ENCODE measurements at regions not wholly inside any gene's neighbourhood (a gene's known extent, or its start where the extent isn't known, plus 50 kb on each side); places are given as distances from the start of the nearest gene placed in this dataset.
"Not testable (repeated sequence)": the region's sequence is repeated elsewhere in the genome, so short reads cannot be mapped to it uniquely, and the experiment has no call there.

DNA sequence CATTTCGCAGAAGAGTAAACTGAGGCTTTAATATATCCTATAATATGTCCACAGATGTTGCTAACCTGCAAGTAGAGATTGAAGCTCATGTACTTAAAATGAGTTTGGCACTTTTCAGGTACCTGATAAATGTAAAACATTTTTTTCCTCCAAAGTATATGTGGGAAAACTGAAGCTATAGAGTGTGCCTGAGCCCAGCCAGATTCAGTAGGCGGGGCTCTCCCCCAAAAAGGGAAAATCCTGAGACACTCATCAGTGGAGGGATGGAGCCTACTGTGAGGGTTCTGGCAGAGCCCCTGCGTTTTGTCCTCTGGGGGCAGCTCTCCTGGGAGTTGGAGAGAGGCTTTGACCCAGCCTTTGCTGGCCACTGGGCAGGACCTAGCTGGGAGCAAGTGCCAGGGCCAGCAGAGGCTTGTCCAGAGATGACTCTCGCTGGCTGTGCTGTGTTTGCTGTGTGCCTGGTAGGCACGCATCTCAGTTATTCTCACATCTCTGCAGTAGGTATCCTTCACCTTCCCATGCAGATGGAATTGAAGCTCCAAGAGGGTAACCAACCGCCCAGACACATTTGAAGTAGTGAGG lies 81.1 kb upstream of the SPRY4 start:
- no peak for DNase-seq (ENCODE audit: low read depth)

DNA sequence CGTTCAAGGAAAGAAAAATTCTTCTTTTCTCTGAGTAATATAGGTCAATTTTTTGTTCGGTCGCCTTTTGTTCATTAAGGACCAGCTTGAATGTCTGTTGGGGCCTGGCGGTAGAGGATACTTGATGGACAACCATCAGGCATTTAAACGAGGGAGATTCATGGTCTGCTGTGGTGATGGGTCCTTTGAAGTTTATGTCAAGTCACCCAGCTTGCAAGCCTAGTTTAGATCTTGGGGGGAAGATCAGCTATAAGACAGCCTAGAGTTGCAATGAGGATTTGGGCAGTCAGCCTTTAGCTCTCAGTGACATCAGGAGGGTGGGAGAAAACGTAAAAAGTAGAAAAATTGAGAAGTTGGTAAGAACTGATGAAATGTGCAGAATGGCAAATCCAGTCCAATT lies 80.2 kb upstream of the SPRY4 start:
- DNase-seq (ENCODE audit: low read depth), result no peak

DNA sequence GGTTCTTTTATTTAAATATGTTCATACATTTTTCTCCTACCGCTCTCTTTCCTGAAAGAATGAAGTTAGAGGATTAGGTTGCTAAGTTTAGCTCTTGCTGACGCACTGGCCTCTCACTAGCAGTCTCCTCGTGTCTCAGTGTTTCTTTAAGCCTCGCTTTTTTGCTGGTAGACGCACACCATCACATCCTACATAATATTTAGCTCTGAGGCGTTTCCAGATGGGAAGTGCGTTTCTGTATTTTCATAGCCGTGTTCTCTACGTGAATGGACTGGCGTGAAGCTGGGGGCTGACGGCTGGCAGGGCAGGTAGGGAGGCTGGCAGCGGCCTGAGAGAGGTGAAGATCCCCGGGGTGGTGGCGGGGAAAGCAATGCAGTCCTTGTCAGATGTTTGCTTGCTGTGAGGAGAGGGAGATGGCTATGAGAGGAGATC lies 79.2 kb upstream of the SPRY4 start:
- no peak for DNase-seq (ENCODE audit: low read depth)

GRCh38 chr5:142403583-142403982 lies 78.8 kb upstream of the SPRY4 start:
- DNase-seq (ENCODE audit: low read depth), result no peak

DNA sequence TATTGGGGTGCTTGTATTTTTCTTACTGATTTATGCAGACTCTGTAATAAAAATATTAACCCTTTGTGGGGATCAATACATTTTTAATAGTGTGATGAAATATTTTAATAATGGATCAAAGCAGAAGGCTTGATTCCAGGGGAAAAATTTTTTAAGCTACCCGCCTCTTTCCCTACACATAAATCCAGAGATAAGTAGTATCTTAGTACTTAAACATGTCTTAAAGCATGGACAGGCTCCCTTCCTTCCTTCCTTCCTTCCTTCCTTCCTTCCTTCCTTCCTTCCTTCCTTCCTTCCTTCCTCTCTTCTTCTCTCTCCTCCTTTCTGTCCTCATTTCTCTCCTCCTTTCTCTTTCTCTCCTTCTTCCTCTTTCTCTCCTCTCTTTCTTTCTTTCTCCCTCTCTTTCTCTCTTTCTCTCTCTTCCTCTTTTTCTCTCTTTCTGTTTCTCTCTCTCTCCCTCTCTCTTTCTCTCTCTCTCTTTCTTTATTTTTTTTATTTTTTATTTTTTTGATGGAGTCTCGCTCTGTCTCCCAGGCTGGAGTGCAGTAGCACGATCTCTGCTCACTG lies 78.0 kb upstream of the SPRY4 start:
- DNase-seq (ENCODE audit: low read depth), result no peak

DNA sequence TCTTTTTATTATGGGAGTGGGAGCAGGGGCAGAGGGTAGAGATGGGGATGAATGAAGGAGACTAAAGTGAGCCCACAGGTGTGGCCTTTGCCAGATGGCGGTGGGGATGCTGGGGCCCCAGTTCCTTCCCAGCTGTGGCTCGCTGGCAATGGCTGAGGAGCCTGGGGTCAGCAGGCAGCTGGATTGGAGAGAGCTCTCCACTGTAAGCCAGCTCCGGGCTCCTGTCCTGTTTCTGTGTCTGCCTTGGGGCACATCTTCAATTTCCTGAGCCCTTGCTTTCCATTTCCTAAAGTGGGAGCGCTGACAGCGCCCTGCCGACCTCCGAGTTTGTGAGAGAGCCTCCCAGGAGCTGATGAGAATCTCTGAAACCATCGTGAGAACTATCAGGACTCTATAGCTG lies 75.6 kb upstream of the SPRY4 start:
- no peak for DNase-seq (ENCODE audit: low read depth)

DNA sequence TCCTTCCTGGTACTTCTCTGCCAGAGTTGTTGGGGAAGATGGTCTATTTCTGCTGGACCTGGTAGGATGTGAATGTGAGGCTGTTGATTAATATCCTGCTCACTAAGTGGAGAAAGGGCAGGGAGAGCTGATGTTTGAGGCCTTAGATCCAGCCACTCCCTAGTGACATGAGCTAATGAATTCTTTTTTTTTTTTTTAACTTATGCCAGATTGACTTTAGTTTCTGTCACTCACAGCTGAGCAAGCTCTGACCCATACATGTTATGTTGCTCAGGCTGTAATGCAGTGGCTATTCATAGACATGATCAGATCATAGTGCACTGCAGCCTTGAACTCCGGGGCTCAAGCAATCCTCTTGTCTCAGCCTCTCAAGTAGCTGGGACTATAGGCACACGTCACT lies 75.1 kb upstream of the SPRY4 start:
- DNase-seq (ENCODE audit: low read depth), result no peak

DNA sequence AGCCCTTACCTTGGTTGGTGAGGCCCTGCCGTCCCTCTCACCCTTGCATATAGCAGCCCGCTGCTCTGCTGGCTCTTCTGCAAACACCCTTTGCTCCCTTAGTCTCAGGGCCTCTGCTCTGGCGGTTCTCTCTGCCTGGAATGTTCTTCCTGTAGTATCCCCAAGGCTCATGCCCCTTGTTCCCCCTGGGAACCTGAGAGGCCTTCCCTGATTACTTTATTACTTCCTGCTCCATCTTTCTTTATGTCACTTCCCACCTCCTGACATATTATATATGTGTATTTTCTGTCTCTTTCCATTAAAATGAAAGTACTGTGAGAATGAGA lies 73.9 kb upstream of the SPRY4 start:
- DNase-seq (ENCODE audit: low read depth), result no peak

GRCh38 chr5:142398011-142398729 lies 73.3 kb upstream of the SPRY4 start:
- not testable (repeated sequence) for DNase-seq (ENCODE audit: low read depth)

- no peak for DNase-seq (ENCODE audit: low read depth)
These were observed 72.4 kb upstream of the SPRY4 start for GRCh38 chr5:142397178-142397577.

- DNase-seq (ENCODE audit: low read depth), result no peak
These were observed 71.7 kb upstream of the SPRY4 start for GRCh38 chr5:142396436-142397038.

DNA sequence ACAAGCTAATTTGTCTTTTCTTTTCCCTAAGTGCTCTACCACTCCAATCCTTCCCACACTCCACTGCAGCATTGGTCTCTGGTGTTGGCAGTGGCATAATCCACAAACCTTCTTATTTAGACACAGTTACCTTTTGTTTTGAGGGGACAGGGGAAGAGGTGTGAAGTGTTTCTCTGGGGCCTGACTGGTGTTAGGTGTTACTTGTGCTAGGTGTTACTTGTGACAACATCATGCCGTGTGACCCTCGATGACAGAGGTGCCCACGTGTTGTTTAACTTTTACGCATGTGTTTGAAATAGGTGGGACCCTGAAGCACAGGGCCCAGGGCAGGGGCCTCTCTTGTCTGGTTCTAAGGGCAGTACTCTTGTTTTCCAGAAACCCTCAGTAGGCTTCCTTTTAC lies 70.5 kb upstream of the SPRY4 start:
- DNase-seq (ENCODE audit: low read depth), result no peak

DNA sequence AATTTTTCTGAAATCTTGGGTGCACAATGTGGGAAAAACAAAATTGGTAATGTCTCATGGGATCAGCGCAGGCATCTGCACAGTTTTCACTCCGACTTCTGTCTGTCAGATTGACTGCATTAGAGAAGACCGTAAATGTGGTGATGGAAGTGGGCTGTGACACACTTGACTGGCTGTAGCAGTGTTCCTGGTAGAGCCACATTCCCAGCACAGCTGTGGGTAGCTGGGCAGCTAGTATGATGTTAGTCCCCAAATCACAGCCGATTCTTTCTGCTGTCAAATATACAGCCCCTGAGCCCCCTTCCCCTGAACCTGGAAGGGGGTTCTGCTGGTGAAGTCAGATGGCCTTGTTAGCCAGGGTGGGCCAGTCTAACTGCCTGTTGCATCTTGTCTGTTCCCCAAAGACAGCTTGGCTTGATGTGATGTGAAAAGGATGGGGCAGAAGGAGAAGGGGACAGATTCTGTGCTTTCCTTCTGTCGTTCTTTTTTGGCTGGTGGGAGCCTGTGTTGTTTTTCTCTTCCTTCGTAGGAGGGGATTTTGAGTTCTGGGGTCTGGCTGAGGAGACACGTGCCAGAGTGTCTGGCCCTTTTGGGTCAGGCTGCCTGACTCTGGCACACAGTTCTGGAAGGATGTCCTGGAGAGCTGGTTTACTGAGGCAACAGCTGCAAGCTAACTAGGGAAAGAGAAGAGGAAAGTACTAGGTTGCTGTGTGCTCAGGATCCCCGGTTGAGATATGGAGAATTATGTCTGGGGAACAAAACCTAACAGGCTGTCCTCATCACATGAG lies 66.4 kb upstream of the SPRY4 start:
- DNase-seq (ENCODE audit: low read depth), result no peak

DNA sequence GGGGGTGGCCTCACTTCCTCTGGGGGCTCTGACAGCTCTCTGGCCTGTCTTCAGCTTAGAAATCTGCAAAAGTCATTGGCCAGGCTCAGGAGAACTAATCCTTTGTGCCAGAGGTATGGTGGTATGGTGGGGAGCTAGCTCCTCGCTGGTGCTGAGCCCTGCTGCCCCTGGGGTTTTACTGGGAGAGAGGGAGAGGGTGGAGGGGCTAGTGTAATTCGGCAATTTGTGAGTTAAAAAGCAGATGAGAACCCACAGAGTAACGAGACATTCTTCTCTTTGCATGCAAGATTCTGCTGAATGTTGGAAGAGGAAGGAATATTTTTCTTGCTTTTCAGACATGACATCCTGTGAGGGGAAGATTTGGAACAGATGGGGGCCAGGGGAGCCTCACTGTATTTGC lies 65.5 kb upstream of the SPRY4 start:
- no peak for DNase-seq (ENCODE audit: low read depth)

- DNase-seq (ENCODE audit: low read depth), result no peak
These were observed 63.9 kb upstream of the SPRY4 start for GRCh38 chr5:142388696-142389095.

DNA sequence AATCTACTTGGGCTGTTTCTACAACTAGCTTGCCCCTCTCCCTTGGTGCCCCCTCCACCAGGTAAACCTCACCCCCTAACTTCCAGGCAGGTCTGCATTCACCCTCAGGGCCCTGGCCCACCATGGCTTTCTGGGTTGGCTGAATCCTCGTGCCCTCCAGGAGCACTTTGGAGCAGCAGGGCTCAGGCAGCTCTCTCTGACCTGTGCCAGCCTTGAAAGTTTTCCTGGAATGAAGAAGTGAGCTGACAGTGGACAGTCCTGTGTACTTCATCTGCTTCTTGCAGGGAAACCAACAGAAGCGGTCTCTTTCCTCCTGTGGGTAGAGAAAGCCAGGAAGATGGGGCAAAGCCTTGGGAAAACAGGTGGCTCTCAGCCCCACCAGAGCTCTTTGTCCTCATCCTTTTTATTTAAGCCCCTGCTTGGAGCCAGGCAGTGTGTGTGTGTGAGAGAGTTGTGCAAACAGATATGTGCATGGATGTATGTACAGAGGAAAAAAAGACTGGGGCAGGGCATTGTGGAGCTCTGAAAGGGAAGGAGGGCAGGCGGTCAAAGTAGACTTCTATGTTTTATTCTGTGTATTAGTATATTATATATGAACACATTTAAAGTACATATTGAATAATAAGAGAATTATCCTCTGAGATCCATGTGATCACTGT lies 62.3 kb upstream of the SPRY4 start:
- DNase-seq (ENCODE audit: low read depth), result no peak

GRCh38 chr5:142386137-142387023 lies 61.6 kb upstream of the SPRY4 start:
- DNase-seq (ENCODE audit: low read depth), result no peak

DNA sequence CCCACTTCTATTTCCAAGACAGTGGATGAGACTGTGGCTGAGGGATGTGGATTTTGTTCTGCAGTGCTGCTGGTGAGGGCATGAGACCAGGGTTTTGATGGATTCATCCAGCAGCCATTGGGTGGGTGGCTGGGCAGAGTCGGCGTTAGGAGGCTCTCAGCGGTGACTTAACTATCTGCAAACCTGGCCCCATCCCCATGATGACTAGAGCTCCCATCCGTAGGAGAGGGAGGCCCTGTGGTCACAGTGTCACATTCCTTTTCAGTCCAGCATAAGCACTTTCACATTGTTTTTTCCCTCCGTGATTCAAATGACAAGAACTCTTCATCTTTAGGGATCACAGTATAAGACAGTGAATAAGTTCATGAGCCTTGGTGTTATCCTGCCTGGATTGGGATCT lies 60.4 kb upstream of the SPRY4 start:
- no peak for DNase-seq (ENCODE audit: low read depth)

- no peak for DNase-seq (ENCODE audit: low read depth)
These were observed 59.2 kb upstream of the SPRY4 start for GRCh38 chr5:142384014-142384413.

- DNase-seq (ENCODE audit: low read depth), result no peak
These were observed 57.4 kb upstream of the SPRY4 start for GRCh38 chr5:142382186-142382585.

All from T-helper 22 cell (primary cell).